Retinal pigment epithelial cell (primary cell): ENCODE measurements at regions not wholly inside any gene's neighbourhood (a gene's known extent, or its start where the extent isn't known, plus 50 kb on each side); places are given as distances from the start of the nearest gene placed in this dataset.
"Not testable (repeated sequence)": the region's sequence is repeated elsewhere in the genome, so short reads cannot be mapped to it uniquely, and the experiment has no call there.

ENCODE experiments used
- DNase-seq: peaks from one replicate; pipeline ENCODE4 v3.0.0-alpha.2; 2010; ENCODE audit warnings: low read depth
- H3K4me3 ChIP-seq: 2 replicates; pipeline ENCODE4 v1.5.1; 2011; ENCODE audit warnings: mild to moderate bottlenecking, low read length, control low read depth, moderate library complexity
- CTCF ChIP-seq: conservative IDR thresholded peaks from 2 replicates; pipeline ENCODE4 v1.5.1; 2011; ENCODE audit warnings: low read depth, low read length, control low read depth, inconsistent platforms

GRCh38 chr11:112706863-112707262 lies 254.4 kb upstream of the NCAM1 start:
- no peak overlapping the region for H3K4me3 ChIP-seq
- DNase-seq = no peak
- TF ChIP-seq CTCF = no peak

- H3K4me3 ChIP-seq, DNase-seq: not testable (repeated sequence)
These were observed 246.9 kb upstream of the NCAM1 start for GRCh38 chr11:112714340-112714739.

- DNase-seq = no peak
- no peak overlapping the region for H3K4me3 ChIP-seq
- no peak for TF ChIP-seq CTCF
These were observed 246.2 kb upstream of the NCAM1 start for GRCh38 chr11:112715056-112715455.

GRCh38 chr11:112718483-112718882 lies 242.7 kb upstream of the NCAM1 start:
- H3K4me3 ChIP-seq = no peak overlapping the region
- no peak for DNase-seq
- TF ChIP-seq CTCF = no peak

- DNase-seq = no peak
- no peak for TF ChIP-seq CTCF
- H3K4me3 ChIP-seq = no peak overlapping the region
These were observed 241.3 kb upstream of the NCAM1 start for GRCh38 chr11:112719736-112720525.

GRCh38 chr11:112722148-112722547 lies 239.1 kb upstream of the NCAM1 start:
- no peak for TF ChIP-seq CTCF
- H3K4me3 ChIP-seq = no peak overlapping the region
- DNase-seq = no peak

- no peak for TF ChIP-seq CTCF
- H3K4me3 ChIP-seq = no peak overlapping the region
- no peak for DNase-seq
These were observed 238.3 kb upstream of the NCAM1 start for GRCh38 chr11:112722876-112723275.
